Esophagus muscularis mucosa (tissue), 4 donors: ENCODE measurements at regions not wholly inside any gene's neighbourhood (a gene's known extent, or its start where the extent isn't known, plus 50 kb on each side); places are given as distances from the start of the nearest gene placed in this dataset.

Experiments
- DNase-seq: peaks from one replicate; pipeline ENCODE4 v3.0.0-alpha.2; 2017; ENCODE audit errors: extremely low spot score
- H3K27ac ChIP-seq, 4 donors: fragments of 200-600 bp; sonication (generic); replicated peaks in 1 of 4; 1 replicate in 3 of 4; 2 replicates in 1 of 4; pipeline ENCODE4 v1.5.1; 2016 to 2019; ENCODE audit warnings: mild to moderate bottlenecking in 1 of 4
- H3K27me3 ChIP-seq, 4 donors: fragments of 200-600 bp; sonication (generic); one replicate each; pipeline versions ENCODE4 v1.5.1 to v1.6.0; 2016 to 2019
- H3K36me3 ChIP-seq, 4 donors: fragments of 200-600 bp; sonication (generic); one replicate each; pipeline ENCODE4 v1.5.1; 2016 to 2019
- H3K4me1 ChIP-seq, 4 donors: fragments of 200-600 bp; sonication (generic); one replicate each; pipeline ENCODE4 v1.5.1; 2016 to 2019
- H3K4me3 ChIP-seq, 4 donors: fragments of 200-600 bp; sonication (generic); 1 replicate in 2 of 4; 2 replicates in 2 of 4; pipeline ENCODE4 v1.5.1; 2016 to 2019; ENCODE audit warnings: mild to moderate bottlenecking in 4 of 4, moderate library complexity in 1 of 4
- H3K9me3 ChIP-seq, 4 donors: fragments of 200-600 bp; sonication (generic); 1 replicate in 3 of 4; 2 replicates in 1 of 4; pipeline ENCODE4 v1.5.1; 2016 to 2019
- EP300 ChIP-seq: sonication (generic); formaldehyde crosslinking; IDR thresholded peaks from one replicate; pipeline ENCODE4 v1.6.1; 2017; ENCODE audit warnings: antibody characterized with exemption
- POLR2A ChIP-seq: fragments of 450-650 bp; IDR thresholded peaks from one replicate; pipeline ENCODE4 v1.6.1; 2017; ENCODE audit warnings: antibody characterized with exemption, moderate library complexity, mild to moderate bottlenecking, low read depth
- POLR2AphosphoS5 ChIP-seq, 2 donors: sonication (generic); formaldehyde crosslinking; IDR thresholded peaks; one replicate each; pipeline ENCODE4 v1.6.1; 2017; ENCODE audit warnings: antibody characterized with exemption in 2 of 2
- WGBS: methylation state at CpG from one replicate; pipeline ENCODE4 v1.1.5; 2018; 5-methylcytosine and 5-hydroxymethylcytosine counted together
- intact Hi-C: fragments of 100-400 bp; cut with DNase I; formaldehyde crosslinking; loops from one replicate; pipeline ENCODE4 v1.15.1; 2023
- TF ChIP-seq, protein P1 (sequence below), 3 experiments: fragments of 200-600 bp in 2 of 3; fragments of 450-650 bp in 1 of 3; sonication (generic) in 2 of 3; IDR thresholded peaks; one replicate each; pipeline ENCODE4 v1.5.1; 2017 to 2019; ENCODE audit warnings: antibody characterized with exemption in 3 of 3, mild to moderate bottlenecking in 2 of 3, moderate library complexity in 1 of 3

DNA sequence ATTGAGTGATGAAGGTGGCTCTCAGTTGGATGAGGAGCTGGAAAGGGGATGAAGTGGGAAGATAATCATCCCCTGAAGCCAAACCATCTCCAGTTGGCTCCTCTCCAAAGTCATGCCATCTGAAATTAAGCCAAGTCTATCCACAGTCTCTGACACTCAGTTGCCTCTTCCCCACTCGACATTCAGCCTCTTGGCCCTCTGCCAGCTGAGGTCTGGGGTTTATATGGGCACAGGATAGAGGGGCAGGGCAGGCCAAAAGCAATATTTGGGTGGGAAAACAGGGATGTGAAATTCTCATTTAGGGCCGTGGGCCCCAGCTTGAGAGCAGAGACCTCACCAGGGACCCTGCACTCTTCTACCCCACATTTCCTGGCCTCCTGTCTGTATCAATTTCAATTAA lies 85.9 kb downstream of the SLITRK1 start:
- no peak for TF ChIP-seq POLR2A
- TF ChIP-seq, protein P1, sequence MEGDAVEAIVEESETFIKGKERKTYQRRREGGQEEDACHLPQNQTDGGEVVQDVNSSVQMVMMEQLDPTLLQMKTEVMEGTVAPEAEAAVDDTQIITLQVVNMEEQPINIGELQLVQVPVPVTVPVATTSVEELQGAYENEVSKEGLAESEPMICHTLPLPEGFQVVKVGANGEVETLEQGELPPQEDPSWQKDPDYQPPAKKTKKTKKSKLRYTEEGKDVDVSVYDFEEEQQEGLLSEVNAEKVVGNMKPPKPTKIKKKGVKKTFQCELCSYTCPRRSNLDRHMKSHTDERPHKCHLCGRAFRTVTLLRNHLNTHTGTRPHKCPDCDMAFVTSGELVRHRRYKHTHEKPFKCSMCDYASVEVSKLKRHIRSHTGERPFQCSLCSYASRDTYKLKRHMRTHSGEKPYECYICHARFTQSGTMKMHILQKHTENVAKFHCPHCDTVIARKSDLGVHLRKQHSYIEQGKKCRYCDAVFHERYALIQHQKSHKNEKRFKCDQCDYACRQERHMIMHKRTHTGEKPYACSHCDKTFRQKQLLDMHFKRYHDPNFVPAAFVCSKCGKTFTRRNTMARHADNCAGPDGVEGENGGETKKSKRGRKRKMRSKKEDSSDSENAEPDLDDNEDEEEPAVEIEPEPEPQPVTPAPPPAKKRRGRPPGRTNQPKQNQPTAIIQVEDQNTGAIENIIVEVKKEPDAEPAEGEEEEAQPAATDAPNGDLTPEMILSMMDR (IDR thresholded peaks at IDR 0.05): no peak
- TF ChIP-seq EP300: no peak
- no peak for TF ChIP-seq POLR2AphosphoS5 (IDR thresholded peaks at IDR 0.05)
- no peaks in the 10 kb centered on the region for H3K9me3 ChIP-seq
- H3K36me3 ChIP-seq: no peaks in the 10 kb centered on the region
- intact Hi-C loops: no loop called here
- H3K27me3 ChIP-seq: no peaks in the 10 kb centered on the region
- WGBS: 69% methylated on average over 2 of the region's 2 CpGs
- no peak for DNase-seq
- no peaks in the 10 kb centered on the region for H3K4me1 ChIP-seq
- H3K4me3 ChIP-seq: no peak overlapping the region
- H3K27ac ChIP-seq: no peak overlapping the region

DNA sequence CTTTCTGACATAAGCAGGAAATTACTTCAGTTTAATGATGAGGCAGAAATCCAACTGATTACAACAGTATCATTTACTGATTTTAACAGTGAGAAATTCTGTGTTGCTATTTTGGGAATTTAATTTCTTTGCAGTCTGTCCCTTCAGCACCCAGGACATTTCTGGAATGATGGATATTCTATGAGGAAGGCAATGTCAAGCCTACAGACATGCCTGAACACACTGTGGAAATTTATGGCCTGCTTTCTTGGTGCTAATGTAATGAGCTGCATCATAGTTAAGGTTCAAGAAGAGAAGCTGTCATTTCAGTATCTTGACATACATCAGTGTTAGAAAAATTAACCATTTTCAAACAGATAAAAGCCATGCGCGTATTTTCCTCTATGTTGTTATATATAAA lies 87.7 kb downstream of the SLITRK1 start:
- WGBS: 93% methylated on average over 2 of the region's 2 CpGs
- Histone ChIP-seq H3K27me3 (no peaks in the 10 kb centered on the region), H3K9me3 (no peaks in the 10 kb centered on the region), H3K4me1 (no peaks in the 10 kb centered on the region), H3K27ac (no peak overlapping the region), H3K4me3 (no peak overlapping the region), H3K36me3 (no peaks in the 10 kb centered on the region)
- intact Hi-C loops: no loop called here
- TF ChIP-seq POLR2A: no peak
- no peak for TF ChIP-seq POLR2AphosphoS5 (IDR thresholded peaks at IDR 0.05)
- no peak for TF ChIP-seq EP300
- TF ChIP-seq, protein P1 (IDR thresholded peaks at IDR 0.05): no peak
- DNase-seq: no peak

DNA sequence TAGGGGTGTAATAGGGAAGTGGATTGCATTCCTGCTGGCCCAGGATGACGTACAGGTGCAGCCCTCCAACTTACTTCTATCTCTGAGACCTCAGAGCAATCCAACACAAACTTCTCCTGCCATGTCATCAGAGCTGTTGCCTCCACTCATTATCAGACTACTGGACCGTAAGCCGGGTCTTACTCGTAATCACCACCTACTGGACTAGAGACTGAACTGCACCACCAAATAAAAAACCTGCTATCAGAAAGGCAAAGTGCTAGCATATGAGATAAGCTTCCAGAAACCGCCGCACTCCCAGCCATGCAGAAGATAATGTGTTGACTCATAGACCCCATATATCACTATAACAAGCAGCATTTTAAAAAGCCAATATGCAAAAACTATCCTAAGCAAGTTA lies 102.0 kb downstream of the SLITRK1 start:
- 66% methylated on average over 6 of the region's 6 CpGs for WGBS
- DNase-seq: no peak
- H3K4me1 ChIP-seq: no peaks in the 10 kb centered on the region
- no peak for TF ChIP-seq POLR2AphosphoS5 (IDR thresholded peaks at IDR 0.05)
- TF ChIP-seq, protein P1 (IDR thresholded peaks at IDR 0.05): peak in 1 of 3 experiments; percentile 13
- peaks cover 0 to 3% (median 0%) of the 10 kb centered on the region in 4 donors for H3K9me3 ChIP-seq
- H3K27me3 ChIP-seq: no peaks in the 10 kb centered on the region
- intact Hi-C loops: no loop called here
- no peak overlapping the region for H3K4me3 ChIP-seq
- H3K36me3 ChIP-seq: no peaks in the 10 kb centered on the region
- H3K27ac ChIP-seq: no peak overlapping the region

DNA sequence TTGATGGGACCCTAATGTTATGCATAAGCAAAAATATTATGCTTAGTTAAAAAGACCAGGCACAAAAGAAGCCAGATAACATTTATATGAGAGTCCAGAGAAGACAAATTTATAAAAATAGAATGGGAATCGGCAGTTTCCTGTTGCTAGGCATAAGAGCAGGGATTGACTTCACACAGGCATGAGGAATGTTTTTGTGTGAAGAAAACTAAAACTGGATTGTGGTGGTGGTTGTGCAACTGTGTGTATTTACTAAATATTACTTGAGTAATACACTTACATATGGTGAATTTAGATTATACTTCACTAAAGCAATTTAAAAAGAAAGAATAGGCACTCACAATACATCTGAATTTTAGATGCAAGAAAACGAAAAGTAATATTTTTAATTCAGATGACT lies 108.3 kb downstream of the SLITRK1 start:
- Histone ChIP-seq H3K4me1 (no peaks in the 10 kb centered on the region), H3K9me3 (no peaks in the 10 kb centered on the region), H3K27ac (no peak overlapping the region), H3K27me3 (no peaks in the 10 kb centered on the region), H3K36me3 (no peaks in the 10 kb centered on the region), H3K4me3 (no peak overlapping the region)
- intact Hi-C loops: no loop called here
- WGBS: 65% methylated on average over 2 of the region's 2 CpGs
- TF ChIP-seq POLR2A: no peak
- no peak for TF ChIP-seq POLR2AphosphoS5 (IDR thresholded peaks at IDR 0.05)
- no peak for TF ChIP-seq EP300
- TF ChIP-seq, protein P1 (IDR thresholded peaks at IDR 0.05): no peak
- no peak for DNase-seq

DNA sequence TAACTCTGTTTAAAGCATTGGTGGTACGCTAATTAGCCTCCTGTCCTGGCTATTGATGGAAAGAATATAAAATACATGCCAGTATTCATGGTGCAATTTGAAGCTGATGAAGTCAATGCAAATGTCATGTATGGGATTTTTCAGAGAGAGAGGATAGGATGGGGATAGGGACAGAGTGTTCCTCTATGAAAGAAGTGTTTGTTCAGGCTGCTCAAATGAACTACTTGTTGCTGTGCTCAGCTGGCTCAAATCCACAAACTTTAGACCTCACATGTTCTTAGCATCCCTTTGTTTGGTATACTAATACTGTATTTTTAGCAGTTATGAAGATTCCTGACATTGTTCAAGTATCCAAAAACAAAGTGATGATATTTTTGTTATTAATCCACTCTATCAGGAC lies 116.5 kb downstream of the SLITRK1 start:
- Histone ChIP-seq H3K27ac (no peak overlapping the region), H3K4me3 (no peak overlapping the region), H3K4me1 (no peaks in the 10 kb centered on the region), H3K9me3 (no peaks in the 10 kb centered on the region), H3K36me3 (no peaks in the 10 kb centered on the region), H3K27me3 (no peaks in the 10 kb centered on the region)
- DNase-seq: no peak
- TF ChIP-seq EP300: no peak
- TF ChIP-seq POLR2A: no peak
- TF ChIP-seq, protein P1 (IDR thresholded peaks at IDR 0.05): no peak
- 86% methylated on average over 1 of the region's 1 CpG for WGBS
- intact Hi-C loops: no loop called here
